ENCODE measurements at regions not wholly inside any gene's neighbourhood (a gene's known extent, or its start where the extent isn't known, plus 50 kb on each side); places are given as distances from the start of the nearest gene placed in this dataset.

GRCh38 chr11:120021391-120021953 lies 116.4 kb downstream of the TRIM29 start (continued):
- TF ChIP-seq BCLAF1 (IDR thresholded peaks at IDR 0.05; ENCODE audit: borderline replicate concordance in 1 of 2, control insufficient read depth in 1 of 2, low read depth in 2 of 2, low read length in 1 of 2) = no peak
- no peak for TF ChIP-seq HDGF (IDR thresholded peaks at IDR 0.05)
- TF ChIP-seq ZNF184 (CRISPR knock-in tag; IDR thresholded peaks at IDR 0.05) = no peak
- TF ChIP-seq ZNF699 (CRISPR knock-in tag; IDR thresholded peaks at IDR 0.05; ENCODE audit: insufficient replicate concordance) = no peak
- TF ChIP-seq ID3 (CRISPR knock-in tag; IDR thresholded peaks at IDR 0.05) = no peak
- no peak for TF ChIP-seq ID3 (tag; IDR thresholded peaks at IDR 0.05)
- TF ChIP-seq ZNF384 (IDR thresholded peaks at IDR 0.05; ENCODE audit: low read depth, low read length) = no peak
- no peak for TF ChIP-seq ATF3 (IDR thresholded peaks at IDR 0.05)
- no peak for TF ChIP-seq ATF3 (CRISPR knock-in tag; conservative IDR thresholded peaks at IDR 0.05)
- TF ChIP-seq ZBTB33 (CRISPR knock-in tag; IDR thresholded peaks at IDR 0.05) = no peak

Measured in K562 (cell line).